Loucy (cell line): ENCODE measurements at regions not wholly inside any gene's neighbourhood (a gene's known extent, or its start where the extent isn't known, plus 50 kb on each side); places are given as distances from the start of the nearest gene placed in this dataset.

ENCODE experiments used
- H2AFZ ChIP-seq: fragments of 200-600 bp; sonication (generic); 2 replicates; pipeline ENCODE4 v1.6.0; 2016; ENCODE audit warnings: antibody characterized with exemption, mild to moderate bottlenecking, low read length, moderate library complexity
- H3F3A ChIP-seq: fragments of 200-600 bp; 2 replicates; pipeline ENCODE4 v1.6.0; 2016; ENCODE audit warnings: antibody characterized with exemption, low read depth, mild to moderate bottlenecking
- H3K27me3 ChIP-seq: fragments of 200-600 bp; sonication (generic); 2 replicates; pipeline ENCODE4 v1.6.1; 2014; ENCODE audit warnings: low read length, mild to moderate bottlenecking; ENCODE audit not compliant: insufficient read depth, poor library complexity, severe bottlenecking
- H3K36me3 ChIP-seq: fragments of 200-600 bp; sonication (generic); 2 replicates; pipeline ENCODE4 v1.6.1; 2016; ENCODE audit warnings: low read length; ENCODE audit not compliant: insufficient read depth
- H3K4me1 ChIP-seq: fragments of 200-600 bp; sonication (generic); 2 replicates; pipeline ENCODE4 v1.5.1; 2014; ENCODE audit warnings: low read length, mild to moderate bottlenecking; ENCODE audit not compliant: insufficient read depth, poor library complexity, severe bottlenecking
- H3K4me2 ChIP-seq: fragments of 200-600 bp; sonication (generic); 2 replicates; pipeline ENCODE4 v1.6.0; 2014; ENCODE audit warnings: antibody characterized with exemption, low read length, low read depth, mild to moderate bottlenecking; ENCODE audit not compliant: poor library complexity, severe bottlenecking
- H3K4me3 ChIP-seq: fragments of 200-600 bp; sonication (generic); 2 replicates; pipeline ENCODE4 v1.5.1; 2014; ENCODE audit warnings: low read length, mild to moderate bottlenecking, mixed read lengths; ENCODE audit not compliant: poor library complexity, severe bottlenecking
- H3K79me2 ChIP-seq: fragments of 200-600 bp; sonication (generic); 2 replicates; pipeline ENCODE4 v1.6.1; 2014; ENCODE audit warnings: low read length; ENCODE audit not compliant: insufficient read depth
- H3K9ac ChIP-seq: fragments of 200-600 bp; sonication (generic); 2 replicates; pipeline ENCODE4 v1.6.0; 2014; ENCODE audit warnings: mild to moderate bottlenecking, low read depth, low read length, moderate library complexity; ENCODE audit not compliant: poor library complexity, severe bottlenecking
- H3K9me2 ChIP-seq: fragments of 200-600 bp; sonication (generic); replicated peaks from 2 replicates; pipeline ENCODE4 v1.6.1; 2016; ENCODE audit warnings: low read depth, low read length, mixed read lengths
- H3K9me3 ChIP-seq: fragments of 200-600 bp; sonication (generic); 2 replicates; pipeline ENCODE4 v1.6.1; 2014; ENCODE audit warnings: mild to moderate bottlenecking, antibody characterized with exemption, low read length, low read depth; ENCODE audit not compliant: insufficient read depth
- H4K20me1 ChIP-seq: fragments of 200-600 bp; sonication (generic); 2 replicates; pipeline ENCODE4 v1.6.0; 2014; ENCODE audit warnings: antibody characterized with exemption, low read length, mild to moderate bottlenecking; ENCODE audit not compliant: insufficient read depth, poor library complexity, severe bottlenecking
- EZH2phosphoT487 ChIP-seq: fragments of 200-600 bp; IDR thresholded peaks from 2 replicates; pipeline ENCODE4 v1.6.1; 2018; ENCODE audit warnings: antibody characterized with exemption, mild to moderate bottlenecking, moderate library complexity, borderline replicate concordance
- TF ChIP-seq, protein P1 (sequence below): fragments of 200-600 bp; sonication (generic); conservative IDR thresholded peaks from 2 replicates; pipeline ENCODE4 v1.5.1; 2014; ENCODE audit warnings: mild to moderate bottlenecking, antibody characterized with exemption, low read length

DNA sequence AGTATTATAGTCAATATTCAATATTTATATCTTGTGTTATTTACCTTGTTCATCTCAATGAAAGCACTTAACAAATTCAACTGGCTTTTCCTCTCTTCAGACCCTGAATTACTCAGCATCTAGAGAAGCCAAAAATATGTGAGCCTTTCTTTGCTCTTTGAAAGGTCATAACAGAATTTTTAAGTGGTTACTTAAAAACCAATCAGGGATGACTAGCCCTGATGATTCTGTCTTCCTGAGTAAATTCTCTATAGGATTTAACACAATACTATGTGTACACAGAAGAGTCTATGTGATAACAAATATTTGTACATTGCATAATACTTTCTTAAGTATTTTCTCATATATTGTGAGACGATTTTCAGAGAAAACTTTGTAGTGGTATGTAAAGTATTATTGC lies 546.3 kb downstream of the MAT2B start:
- H3K4me2 ChIP-seq = no peak overlapping the region
- H3K4me3 ChIP-seq = no peak overlapping the region
- H3F3A ChIP-seq = no peaks in the 10 kb centered on the region
- no peaks in the 10 kb centered on the region for H3K9me3 ChIP-seq
- no peaks in the 10 kb centered on the region for H3K36me3 ChIP-seq
- no peaks in the 10 kb centered on the region for H3K4me1 ChIP-seq
- H2AFZ ChIP-seq = no peak overlapping the region
- no peaks in the 10 kb centered on the region for H3K9me2 ChIP-seq
- H3K27me3 ChIP-seq = no peaks in the 10 kb centered on the region
- no peaks in the 10 kb centered on the region for H3K79me2 ChIP-seq
- H4K20me1 ChIP-seq = no peaks in the 10 kb centered on the region
- TF ChIP-seq, protein P1, sequence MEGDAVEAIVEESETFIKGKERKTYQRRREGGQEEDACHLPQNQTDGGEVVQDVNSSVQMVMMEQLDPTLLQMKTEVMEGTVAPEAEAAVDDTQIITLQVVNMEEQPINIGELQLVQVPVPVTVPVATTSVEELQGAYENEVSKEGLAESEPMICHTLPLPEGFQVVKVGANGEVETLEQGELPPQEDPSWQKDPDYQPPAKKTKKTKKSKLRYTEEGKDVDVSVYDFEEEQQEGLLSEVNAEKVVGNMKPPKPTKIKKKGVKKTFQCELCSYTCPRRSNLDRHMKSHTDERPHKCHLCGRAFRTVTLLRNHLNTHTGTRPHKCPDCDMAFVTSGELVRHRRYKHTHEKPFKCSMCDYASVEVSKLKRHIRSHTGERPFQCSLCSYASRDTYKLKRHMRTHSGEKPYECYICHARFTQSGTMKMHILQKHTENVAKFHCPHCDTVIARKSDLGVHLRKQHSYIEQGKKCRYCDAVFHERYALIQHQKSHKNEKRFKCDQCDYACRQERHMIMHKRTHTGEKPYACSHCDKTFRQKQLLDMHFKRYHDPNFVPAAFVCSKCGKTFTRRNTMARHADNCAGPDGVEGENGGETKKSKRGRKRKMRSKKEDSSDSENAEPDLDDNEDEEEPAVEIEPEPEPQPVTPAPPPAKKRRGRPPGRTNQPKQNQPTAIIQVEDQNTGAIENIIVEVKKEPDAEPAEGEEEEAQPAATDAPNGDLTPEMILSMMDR = no peak
- no peak for TF ChIP-seq EZH2phosphoT487
- H3K9ac ChIP-seq = no peak overlapping the region

GRCh38 chr5:164052536-164053093 lies 547.2 kb downstream of the MAT2B start:
- H3K9ac ChIP-seq = no peak overlapping the region
- TF ChIP-seq, protein P1 = no peak
- TF ChIP-seq EZH2phosphoT487 = no peak
- H3K9me3 ChIP-seq = no peaks in the 10 kb centered on the region
- H3K27me3 ChIP-seq = no peaks in the 10 kb centered on the region
- no peak overlapping the region for H2AFZ ChIP-seq
- H3K36me3 ChIP-seq = no peaks in the 10 kb centered on the region
- no peaks in the 10 kb centered on the region for H3K79me2 ChIP-seq
- H3K4me1 ChIP-seq = no peaks in the 10 kb centered on the region
- H3K4me2 ChIP-seq = no peak overlapping the region
- no peaks in the 10 kb centered on the region for H4K20me1 ChIP-seq
- H3K9me2 ChIP-seq = no peaks in the 10 kb centered on the region
- H3K4me3 ChIP-seq = no peak overlapping the region
- no peaks in the 10 kb centered on the region for H3F3A ChIP-seq

- no peaks in the 10 kb centered on the region for H3K9me2 ChIP-seq
- no peak overlapping the region for H3K4me3 ChIP-seq
- H3K79me2 ChIP-seq = no peaks in the 10 kb centered on the region
- no peaks in the 10 kb centered on the region for H3K36me3 ChIP-seq
- H3K27me3 ChIP-seq = no peaks in the 10 kb centered on the region
- no peaks in the 10 kb centered on the region for H3K9me3 ChIP-seq
- no peak overlapping the region for H2AFZ ChIP-seq
- H4K20me1 ChIP-seq = no peaks in the 10 kb centered on the region
- H3K9ac ChIP-seq = no peak overlapping the region
- H3F3A ChIP-seq = no peaks in the 10 kb centered on the region
- no peak overlapping the region for H3K4me2 ChIP-seq
- TF ChIP-seq, protein P1 = no peak
- no peak for TF ChIP-seq EZH2phosphoT487
- H3K4me1 ChIP-seq = no peaks in the 10 kb centered on the region
Measured at GRCh38 chr5:164053123-164053522, 547.7 kb downstream of the MAT2B start.
